22Rv1 (cell line): ENCODE measurements at regions not wholly inside any gene's neighbourhood (a gene's known extent, or its start where the extent isn't known, plus 50 kb on each side); places are given as distances from the start of the nearest gene placed in this dataset.

Source experiments
- CTCF ChIP-seq: fragments of 450-650 bp; IDR thresholded peaks from 2 replicates; pipeline ENCODE4 v1.5.1; 2017; ENCODE audit warnings: mild to moderate bottlenecking
- ZFX ChIP-seq: fragments of 450-650 bp; IDR thresholded peaks from 2 replicates; pipeline ENCODE4 v1.6.1; 2017; ENCODE audit warnings: antibody characterized with exemption, borderline replicate concordance

- TF ChIP-seq CTCF (no peak), ZFX (no peak)
These were observed 197.9 kb upstream of the MEIS2 start for GRCh38 chr15:37298271-37298670.
